HCT116 (cell line): ENCODE measurements at regions not wholly inside any gene's neighbourhood (a gene's known extent, or its start where the extent isn't known, plus 50 kb on each side); places are given as distances from the start of the nearest gene placed in this dataset.
"Not testable (repeated sequence)": the region's sequence is repeated elsewhere in the genome, so short reads cannot be mapped to it uniquely, and the experiment has no call there.

Experiments used
- CEBPB ChIP-seq: IDR thresholded peaks from 2 replicates; pipeline ENCODE4 v1.6.1; 2012; ENCODE audit warnings: low read depth
- CTCF ChIP-seq, 3 experiments: fragments of 200-600 bp in 1 of 3; sonication (generic) in 1 of 3; IDR thresholded peaks in 2 of 3; conservative IDR thresholded peaks in 1 of 3; 2 replicates each; pipeline ENCODE4 v1.5.1; 2012 to 2017; ENCODE audit warnings: low read depth in 2 of 3, low read length in 2 of 3, antibody characterized with exemption in 1 of 3, borderline replicate concordance in 1 of 3, control low read depth in 1 of 3, mild to moderate bottlenecking in 1 of 3, mixed read lengths in 1 of 3, mixed run types in 1 of 3, moderate library complexity in 1 of 3; ENCODE audit not compliant: insufficient read depth in 1 of 3
- ELF1 ChIP-seq: IDR thresholded peaks from 2 replicates; pipeline ENCODE4 v1.6.1; 2012; ENCODE audit warnings: low read depth, borderline replicate concordance
- EZH2 ChIP-seq: fragments of 200-600 bp; sonication (generic); IDR thresholded peaks from 2 replicates; pipeline ENCODE4 v1.6.1; 2017; ENCODE audit warnings: antibody characterized with exemption, mixed run types
- EZH2phosphoT487 ChIP-seq: fragments of 200-600 bp; IDR thresholded peaks from 2 replicates; pipeline ENCODE4 v1.6.1; 2018; ENCODE audit warnings: antibody characterized with exemption, borderline replicate concordance
- POLR2A ChIP-seq: IDR thresholded peaks from 2 replicates; pipeline ENCODE4 v1.7.0; 2011; ENCODE audit warnings: borderline replicate concordance; ENCODE audit not compliant: insufficient read depth, insufficient read length; ENCODE audit errors: extremely low read depth
- REST ChIP-seq: IDR thresholded peaks from 2 replicates; pipeline ENCODE4 v1.6.1; 2012; ENCODE audit warnings: low read depth
- SP1 ChIP-seq: IDR thresholded peaks from 2 replicates; pipeline ENCODE4 v1.6.1; 2012; ENCODE audit warnings: low read depth
- YY1 ChIP-seq: IDR thresholded peaks from 2 replicates; pipeline ENCODE4 v1.6.1; 2011; ENCODE audit warnings: low read length, low read depth, moderate library complexity, mild to moderate bottlenecking; ENCODE audit not compliant: insufficient replicate concordance; ENCODE audit errors: extremely low read depth

GRCh38 chr6:141391135-141391534 is 741.6 kb upstream of the GJE1 start:
- not testable (repeated sequence) for TF ChIP-seq YY1; EZH2; CTCF (IDR thresholded peaks at IDR 0.05 in 2 of 3, conservative IDR thresholded peaks at IDR 0.05 in 1 of 3; ENCODE audit: borderline replicate concordance in 1 of 3, insufficient read depth in 1 of 3, low read depth in 2 of 3, low read length in 2 of 3); REST; ELF1; SP1; CEBPB; POLR2A; EZH2phosphoT487
